ENCODE measurements at regions not wholly inside any gene's neighbourhood (a gene's known extent, or its start where the extent isn't known, plus 50 kb on each side); places are given as distances from the start of the nearest gene placed in this dataset.

GRCh38 chr1:224540535-224540934, 75.6 kb upstream of the CNIH3 start:
- TF ChIP-seq POLR2A (IDR thresholded peaks at IDR 0.05) (no peak), CTCF (IDR thresholded peaks at IDR 0.05) (no peak)

Measured in body of pancreas (tissue), 4 donors.